H1 (cell line): ENCODE measurements at regions not wholly inside any gene's neighbourhood (a gene's known extent, or its start where the extent isn't known, plus 50 kb on each side); places are given as distances from the start of the nearest gene placed in this dataset.

Source experiments
- CTCF ChIA-PET: fragments of 300-600 bp; sonication (Branson Sonifier 250); formaldehyde crosslinking; loops from one replicate; lab custom pipeline; 2021; ENCODE audit not compliant: partially characterized antibody; lab: Charles Lee
- POLR2A ChIA-PET: fragments of 300-600 bp; sonication (Branson Sonifier 250); formaldehyde crosslinking; loops from one replicate; lab custom pipeline; 2021; ENCODE audit warnings: inconsistent platforms; ENCODE audit not compliant: partially characterized antibody; lab: Charles Lee
- DNase-seq, 2 experiments: peaks; one replicate each; pipeline versions ENCODE4 v3.0.0 to v3.0.0-alpha.2; 2010 to 2022; ENCODE audit warnings: low spot score in 2 of 2, low read depth in 1 of 2, mixed read lengths in 1 of 2
- FAIRE-seq: peaks from 2 replicates; lab custom pipeline; 2011; peaks lifted over from hg19 to GRCh38; lab: Jason Lieb, UNC
- H2AFZ ChIP-seq: 2 replicates; pipeline ENCODE4 v1.8.1; 2012; ENCODE audit warnings: low read length, inconsistent platforms
- H2AK5ac ChIP-seq: 2 replicates; pipeline ENCODE4 v1.6.1; 2013; ENCODE audit warnings: low read depth, low read length
- H2BK120ac ChIP-seq: replicated peaks from 2 replicates; pipeline ENCODE3; 2013; ENCODE audit warnings: low read depth, low read length, inconsistent platforms
- H2BK12ac ChIP-seq: 2 replicates; pipeline ENCODE4 v1.6.1; 2013; ENCODE audit warnings: low read depth, low read length
- H2BK15ac ChIP-seq: 2 replicates; pipeline ENCODE4 v1.6.1; 2013; ENCODE audit warnings: low read length
- H2BK20ac ChIP-seq: 2 replicates; pipeline ENCODE4 v1.6.1; 2013; ENCODE audit warnings: low read length
- H2BK5ac ChIP-seq: 2 replicates; pipeline ENCODE4 v1.6.1; 2013; ENCODE audit warnings: low read depth, low read length
- H3K14ac ChIP-seq: 2 replicates; pipeline ENCODE4 v1.6.1; 2013; ENCODE audit warnings: inconsistent platforms; ENCODE audit not compliant: insufficient read length
- H3K18ac ChIP-seq: 2 replicates; pipeline ENCODE4 v1.6.1; 2013; ENCODE audit warnings: low read length; ENCODE audit errors: extremely low read depth
- H3K23ac ChIP-seq: 2 replicates; pipeline ENCODE4 v1.6.1; 2013; ENCODE audit warnings: inconsistent platforms; ENCODE audit not compliant: insufficient read length
- H3K23me2 ChIP-seq: 2 replicates; pipeline ENCODE4 v1.6.1; 2013; ENCODE audit warnings: low read depth, low read length
- H3K27ac ChIP-seq: 2 replicates; pipeline ENCODE4 v1.6.1; 2011; ENCODE audit warnings: low read depth, low read length, inconsistent platforms
- H3K27me3 ChIP-seq, 4 experiments: replicated peaks in 1 of 4; 1 replicate in 1 of 4; 2 replicates in 3 of 4; pipeline versions ENCODE4 v1.6.1 to v1.8.1; 2011 to 2013; ENCODE audit warnings: low read length in 3 of 4, mild to moderate bottlenecking in 3 of 4, inconsistent platforms in 2 of 4, mixed read lengths in 2 of 4, moderate library complexity in 1 of 4; ENCODE audit not compliant: control insufficient read depth in 3 of 4, insufficient read depth in 3 of 4; ENCODE audit errors: extremely low read depth in 1 of 4
- H3K36me3 ChIP-seq, 4 experiments: 2 replicates each; pipeline versions ENCODE4 v1.6.1 to v1.8.1; 2011 to 2013; ENCODE audit warnings: mild to moderate bottlenecking in 4 of 4, low read length in 3 of 4, moderate library complexity in 2 of 4, control low read depth in 1 of 4, inconsistent platforms in 1 of 4; ENCODE audit not compliant: insufficient read depth in 4 of 4, control insufficient read depth in 2 of 4
- H3K4ac ChIP-seq: replicated peaks from 2 replicates; pipeline ENCODE3; 2013; ENCODE audit warnings: low read length, low read depth, mixed read lengths, inconsistent platforms; ENCODE audit not compliant: insufficient read length
- H3K4me1 ChIP-seq, 4 experiments: replicated peaks in 1 of 4; 1 replicate in 1 of 4; 2 replicates in 3 of 4; pipeline versions ENCODE4 v1.6.1 to v1.8.1; 2011 to 2013; ENCODE audit warnings: low read length in 3 of 4, inconsistent platforms in 2 of 4, mixed read lengths in 1 of 4; ENCODE audit not compliant: insufficient read depth in 4 of 4, control insufficient read depth in 3 of 4
- H3K4me2 ChIP-seq, 2 experiments: 2 replicates each; pipeline versions ENCODE4 v1.6.1 to v1.8.1; 2011 to 2013; ENCODE audit warnings: low read depth in 2 of 2, low read length in 2 of 2, control low read depth in 1 of 2, inconsistent platforms in 1 of 2, mild to moderate bottlenecking in 1 of 2; ENCODE audit not compliant: insufficient read depth in 1 of 2
- H3K4me3 ChIP-seq, 4 experiments: fragments of 200-600, 300-600 bp in 1 of 4; sonication (generic), shearing (Covaris generic), sonication (Bioruptor Twin) in 1 of 4; 2 replicates each; pipeline versions ENCODE4 v1.5.1 to v1.8.1; 2011 to 2016; ENCODE audit warnings: low read length in 4 of 4, low read depth in 3 of 4, control low read depth in 2 of 4, inconsistent platforms in 2 of 4, mild to moderate bottlenecking in 2 of 4, mixed read lengths in 1 of 4, moderate library complexity in 1 of 4; ENCODE audit not compliant: insufficient read depth in 2 of 4; ENCODE audit errors: extremely low read depth in 1 of 4
- H3K56ac ChIP-seq: replicated peaks from 2 replicates; pipeline ENCODE3; 2013; ENCODE audit warnings: low read depth, mild to moderate bottlenecking, mixed read lengths, low read length, inconsistent platforms; ENCODE audit not compliant: insufficient read length
- H3K79me1 ChIP-seq: 2 replicates; pipeline ENCODE4 v1.6.1; 2013; ENCODE audit warnings: low read depth, low read length, control low read depth
- H3K79me2 ChIP-seq, 2 experiments: 2 replicates each; pipeline versions ENCODE4 v1.6.1 to v1.8.1; 2012 to 2013; ENCODE audit warnings: low read length in 2 of 2, mild to moderate bottlenecking in 2 of 2, inconsistent platforms in 1 of 2; ENCODE audit not compliant: insufficient read depth in 2 of 2, control insufficient read depth in 1 of 2
- H3K9ac ChIP-seq, 4 experiments: replicated peaks in 1 of 4; 1 replicate in 1 of 4; 2 replicates in 3 of 4; pipeline versions ENCODE4 v1.6.1 to v1.8.1; 2011 to 2013; ENCODE audit warnings: low read depth in 3 of 4, low read length in 3 of 4, control low read depth in 2 of 4, mild to moderate bottlenecking in 2 of 4, moderate library complexity in 2 of 4, inconsistent platforms in 1 of 4; ENCODE audit errors: extremely low read depth in 1 of 4
- H3K9me3 ChIP-seq, 2 experiments: 2 replicates each; pipeline versions ENCODE4 v1.6.1 to v1.8.1; 2012 to 2013; ENCODE audit warnings: mild to moderate bottlenecking in 2 of 2, moderate library complexity in 2 of 2, control low read depth in 1 of 2, inconsistent platforms in 1 of 2, low read depth in 1 of 2, low read length in 1 of 2, mixed read lengths in 1 of 2; ENCODE audit not compliant: insufficient read depth in 2 of 2
- H4K20me1 ChIP-seq, 2 experiments: replicated peaks in 1 of 2; 2 replicates each; pipeline versions ENCODE3 to v1.8.1; 2011 to 2013; ENCODE audit warnings: inconsistent platforms in 2 of 2, low read length in 2 of 2, mild to moderate bottlenecking in 1 of 2; ENCODE audit not compliant: insufficient read depth in 2 of 2, control insufficient read depth in 1 of 2
- H4K5ac ChIP-seq: 2 replicates; pipeline ENCODE4 v1.6.1; 2013; ENCODE audit warnings: low read length, low read depth, mixed read lengths, inconsistent platforms; ENCODE audit not compliant: insufficient read length
- H4K8ac ChIP-seq: 2 replicates; pipeline ENCODE4 v1.8.0; 2013; ENCODE audit warnings: mild to moderate bottlenecking, moderate library complexity, low read length, inconsistent platforms; ENCODE audit not compliant: insufficient read depth; ENCODE audit errors: extremely low read depth
- H4K91ac ChIP-seq: replicated peaks from 2 replicates; pipeline ENCODE3; 2013; ENCODE audit warnings: low read length, mixed read lengths, inconsistent platforms; ENCODE audit not compliant: insufficient read length
- ASH2L ChIP-seq: fragments of 200-600, 300-600 bp; sonication (generic); IDR thresholded peaks from one replicate; pipeline ENCODE4 v1.7.1; 2017; ENCODE audit warnings: low read length
- CBX5 ChIP-seq: fragments of 300-800, 300-1000 bp; sonication (generic); IDR thresholded peaks from 2 replicates; pipeline ENCODE4 v1.7.1; 2016; ENCODE audit warnings: antibody characterized with exemption, low read length, low read depth
- CEBPB ChIP-seq: IDR thresholded peaks from 2 replicates; pipeline ENCODE4 v1.6.1; 2012; ENCODE audit warnings: low read depth, low read length
- CREB1 ChIP-seq: IDR thresholded peaks from 2 replicates; pipeline ENCODE4 v1.6.1; 2012; ENCODE audit warnings: inconsistent platforms
- PHF8 ChIP-seq: fragments of 200-600 bp; sonication (generic); conservative IDR thresholded peaks from 2 replicates; pipeline ENCODE4 v1.7.1; 2012; ENCODE audit warnings: low read depth, mild to moderate bottlenecking, inconsistent platforms, low read length, moderate library complexity
- POLR2A ChIP-seq, 2 experiments: IDR thresholded peaks; 1 replicate in 1 of 2; 2 replicates in 1 of 2; pipeline ENCODE4 v1.6.1; 2011; ENCODE audit warnings: low read depth in 2 of 2, low read length in 2 of 2, mild to moderate bottlenecking in 2 of 2; ENCODE audit errors: control extremely low read depth in 1 of 2
- TBP ChIP-seq: IDR thresholded peaks from 2 replicates; pipeline ENCODE4 v1.6.1; 2011; ENCODE audit warnings: low read depth, low read length, improper control_type of control experiment

DNA sequence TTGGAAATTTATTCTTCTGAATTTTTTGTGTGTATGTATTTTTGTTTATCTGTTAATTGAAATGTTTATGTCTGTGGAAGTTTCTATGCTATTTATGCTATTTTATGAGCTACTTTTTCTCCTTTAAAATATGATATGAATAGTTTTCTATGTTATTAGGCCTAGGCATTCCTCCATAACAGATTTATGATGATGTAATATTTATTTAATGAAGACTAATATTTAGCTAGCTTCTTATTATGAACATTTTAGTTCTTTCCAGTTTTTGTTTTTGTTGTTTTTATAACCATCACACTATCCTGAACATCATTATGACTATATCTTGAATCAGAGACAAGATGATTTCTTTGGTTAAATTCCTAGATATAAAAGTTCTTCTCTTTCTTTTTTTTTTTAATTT lies 70.7 kb downstream of the P2RY1 start:
- Histone ChIP-seq H3K9me3 (no peaks in the 10 kb centered on the region), H4K8ac (no peak overlapping the region), H3K27me3 (no peaks in the 10 kb centered on the region), H2AK5ac (no peak overlapping the region), H3K4ac (no peak overlapping the region), H3K9ac (no peak overlapping the region), H4K5ac (no peak overlapping the region), H2BK5ac (no peak overlapping the region), H2BK120ac (no peak overlapping the region), H4K91ac (no peak overlapping the region), H3K4me3 (no peak overlapping the region), H3K56ac (no peak overlapping the region), H2AFZ (no peak overlapping the region), H3K4me1 (no peaks in the 10 kb centered on the region), H3K18ac (no peak overlapping the region), H3K79me1 (no peaks in the 10 kb centered on the region), H3K4me2 (no peak overlapping the region), H3K36me3 (no peaks in the 10 kb centered on the region), H2BK20ac (no peak overlapping the region), H4K20me1 (no peaks in the 10 kb centered on the region), H3K14ac (no peak overlapping the region), H3K23ac (no peak overlapping the region), H3K23me2 (no peaks in the 10 kb centered on the region), H2BK12ac (no peak overlapping the region), H3K79me2 (no peaks in the 10 kb centered on the region), H3K27ac (no peak overlapping the region), H2BK15ac (no peak overlapping the region)
- DNase-seq (no peak), FAIRE-seq (no peak)
- TF ChIP-seq ASH2L (no peak), POLR2A (IDR thresholded peaks at IDR 0.05; ENCODE audit: control extremely low read depth in 1 of 2, low read depth in 2 of 2, low read length in 2 of 2) (no peak), CREB1 (no peak), TBP (no peak), CEBPB (no peak), PHF8 (no peak), CBX5 (no peak)
- POLR2A ChIA-PET = no interaction called here
- CTCF ChIA-PET = interaction anchor here (0.8 to 0.9 kb wide), 2 partner anchors 57 to 70 kb away, joined by 3 read pairs; no protein-coding TSS in a partner anchor
